Esophagus mucosa (tissue), 1 donor: ENCODE measurements at regions not wholly inside any gene's neighbourhood (a gene's known extent, or its start where the extent isn't known, plus 50 kb on each side); places are given as distances from the start of the nearest gene placed in this dataset.
A peak's percentile ranks its signal among the peaks of the same experiment; 100 is the strongest.

ENCODE experiments used
- ATAC-seq: fragments of 200-7000 bp; cut with Tn5 transposase; one replicate; pipeline ENCODE4 v1.9.1; 2020
- donor health status: DM: yes; HTN: yes; CAD: no.

DNA sequence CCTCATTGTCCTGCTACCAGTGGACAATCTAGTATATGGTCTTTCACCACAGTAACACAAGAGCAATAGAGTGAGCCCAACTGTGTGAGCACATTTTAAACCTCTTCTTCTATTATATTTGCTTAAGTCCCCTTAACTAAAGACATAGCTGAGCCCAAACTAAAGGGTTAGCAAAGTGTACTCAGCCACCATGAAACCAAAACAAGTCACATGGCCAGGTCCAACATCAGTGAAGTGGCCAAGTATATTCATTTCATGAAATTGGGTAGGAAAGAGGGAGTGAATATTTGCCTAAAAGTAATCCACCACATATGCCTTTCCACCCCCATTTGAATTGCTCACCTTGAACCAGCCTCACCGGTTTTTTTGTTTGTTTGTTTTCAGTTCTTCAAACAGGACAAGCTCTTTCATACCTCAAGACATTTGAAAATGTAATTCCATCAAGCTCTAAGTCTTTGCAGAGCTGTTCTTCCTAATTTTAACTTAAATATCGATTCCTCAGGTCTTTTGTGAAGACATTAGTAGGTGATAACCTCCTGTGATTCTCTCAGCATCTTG, 327.0 kb upstream of the SEMA6D start:
- no peak for ATAC-seq

GRCh38 chr15:47394286-47394809, 323.0 kb upstream of the SEMA6D start:
- no peak for ATAC-seq

GRCh38 chr15:47395076-47395475, 322.2 kb upstream of the SEMA6D start:
- no peak for ATAC-seq

DNA sequence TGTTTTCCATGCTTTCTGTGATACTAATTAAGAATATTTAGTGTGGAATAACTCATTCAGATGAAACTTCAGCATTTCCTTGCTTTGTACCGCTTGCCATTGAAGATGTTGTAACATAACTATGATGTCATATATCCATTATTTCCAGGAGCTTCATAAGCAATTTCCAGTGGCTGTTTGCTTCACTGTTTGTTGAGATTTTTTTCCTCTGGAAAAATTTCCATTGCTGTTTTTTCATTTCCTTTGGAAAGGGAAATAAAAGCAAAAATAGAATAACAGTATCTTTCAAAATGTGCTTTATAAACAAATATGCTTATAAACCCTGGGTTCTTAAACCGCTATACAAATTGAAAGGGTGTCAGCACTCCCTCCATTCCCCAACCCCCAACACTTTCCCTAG, 319.6 kb upstream of the SEMA6D start:
- ATAC-seq = no peak

- no peak for ATAC-seq
These were observed 319.2 kb upstream of the SEMA6D start for GRCh38 chr15:47398132-47398531.

GRCh38 chr15:47398594-47398993, 318.7 kb upstream of the SEMA6D start:
- ATAC-seq = no peak

DNA sequence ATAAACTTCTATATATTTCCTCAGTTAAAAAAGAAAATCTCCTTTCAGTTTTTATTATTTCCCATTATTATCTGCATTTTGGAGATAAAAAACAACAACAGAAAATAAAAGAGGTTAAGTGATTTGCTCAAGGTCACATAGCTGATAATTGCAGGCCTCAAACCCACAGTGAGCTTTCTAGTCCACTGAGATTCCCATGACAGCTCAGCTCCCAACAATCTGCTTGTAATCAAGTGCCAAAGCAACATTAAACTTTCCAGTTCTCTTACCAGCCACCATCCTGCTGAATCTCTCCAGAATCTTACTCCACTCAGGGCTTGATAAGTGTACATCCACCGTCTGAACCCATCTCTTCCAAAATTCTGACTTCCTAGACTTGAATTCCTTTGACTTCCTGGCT, 318.2 kb upstream of the SEMA6D start:
- ATAC-seq = no peak

DNA sequence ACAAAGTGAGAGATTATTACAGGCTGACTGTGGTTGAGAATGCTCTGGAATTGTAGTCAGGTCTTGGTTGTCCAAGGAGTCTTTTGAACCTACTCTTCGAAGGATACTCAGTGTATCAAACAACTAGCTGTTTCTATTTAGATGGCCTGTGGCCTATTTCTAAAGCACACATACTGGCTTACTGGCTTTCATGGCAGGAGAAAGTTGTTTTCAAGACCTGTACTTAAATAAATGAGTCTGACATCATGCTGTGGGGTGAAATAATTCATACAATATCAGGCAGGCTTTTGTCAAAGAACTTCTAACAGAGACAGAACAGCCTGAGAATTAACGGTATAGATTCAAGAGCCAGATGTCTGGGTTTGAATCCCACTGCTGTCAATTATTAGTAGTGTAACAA, 316.7 kb upstream of the SEMA6D start:
- no peak for ATAC-seq

DNA sequence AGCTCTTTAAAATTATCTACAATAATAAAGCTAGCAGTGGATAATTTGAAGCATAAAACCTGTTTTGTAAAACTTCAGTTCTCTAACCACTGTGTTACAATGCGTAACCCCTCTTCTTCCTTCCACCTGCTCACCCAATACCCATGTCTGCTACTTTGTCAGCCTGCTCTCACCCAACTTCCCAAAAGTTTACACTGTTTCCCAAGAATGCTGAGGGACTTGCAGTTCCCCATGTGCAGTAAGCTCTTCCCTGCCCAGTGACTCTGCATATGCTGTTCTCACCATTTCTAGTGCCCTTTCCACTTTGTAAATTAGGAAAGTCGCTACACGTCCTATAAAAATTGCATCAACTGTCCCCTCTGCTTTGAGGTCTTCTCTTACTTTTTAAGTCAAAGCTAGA, 315.9 kb upstream of the SEMA6D start:
- ATAC-seq = no peak

DNA sequence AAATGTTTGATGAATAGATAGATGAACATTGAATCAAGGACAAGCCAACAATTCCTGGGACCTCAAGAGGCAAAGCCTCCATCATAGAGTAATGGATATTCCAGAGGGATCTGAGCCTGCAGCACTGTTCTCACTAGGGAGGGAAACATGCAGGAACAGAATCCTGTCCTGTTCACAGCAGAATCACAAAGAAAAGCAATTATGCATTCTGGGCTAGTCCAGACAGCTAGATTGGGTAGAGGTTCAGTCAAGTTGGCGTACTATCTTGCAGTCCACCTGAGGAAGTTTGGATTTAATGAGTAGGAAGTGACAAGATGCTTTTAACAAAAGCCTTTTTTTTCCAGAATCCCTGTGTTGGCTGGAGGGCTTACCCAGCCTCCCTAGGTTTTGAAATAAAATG, 314.5 kb upstream of the SEMA6D start:
- peak; percentile 44 for ATAC-seq

GRCh38 chr15:47404877-47405276, 312.4 kb upstream of the SEMA6D start:
- ATAC-seq = no peak

DNA sequence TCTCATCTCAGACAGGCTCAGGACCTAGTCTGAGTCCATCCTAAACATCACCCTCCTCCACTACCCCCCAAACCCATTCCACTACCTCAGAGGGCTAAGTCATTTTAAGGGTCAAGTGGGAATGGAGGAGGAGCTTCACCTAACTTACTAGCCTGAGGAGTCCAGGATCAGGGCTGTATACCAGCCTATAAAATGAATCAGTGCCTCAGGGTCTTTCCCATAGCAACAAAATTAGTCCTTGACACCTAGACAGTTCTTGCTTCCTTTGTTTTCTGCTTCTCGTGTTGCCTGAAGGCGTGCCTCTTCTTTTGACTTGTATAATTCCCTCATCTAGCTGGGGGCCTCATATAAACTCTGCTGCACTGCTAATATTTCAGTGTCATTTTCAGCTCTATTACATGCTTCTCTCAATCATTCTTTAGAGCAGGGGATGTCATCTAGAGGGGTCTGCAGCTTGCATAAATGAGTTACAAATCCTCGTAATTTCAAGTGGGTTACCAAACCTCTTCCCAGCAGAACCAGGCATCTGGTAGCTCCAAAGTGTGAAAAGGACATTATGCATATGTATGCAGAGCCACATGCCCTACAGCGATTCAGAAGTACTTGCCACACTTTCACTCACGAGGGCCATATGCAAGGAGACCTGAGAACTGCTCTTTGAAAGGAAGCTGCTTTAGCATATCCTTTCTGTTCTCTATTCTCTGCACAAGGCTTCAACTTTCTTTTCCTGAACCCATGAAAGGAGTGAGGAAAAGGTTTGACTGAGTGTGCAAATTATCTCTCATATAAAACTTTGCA, 311.7 kb upstream of the SEMA6D start:
- ATAC-seq = no peak

DNA sequence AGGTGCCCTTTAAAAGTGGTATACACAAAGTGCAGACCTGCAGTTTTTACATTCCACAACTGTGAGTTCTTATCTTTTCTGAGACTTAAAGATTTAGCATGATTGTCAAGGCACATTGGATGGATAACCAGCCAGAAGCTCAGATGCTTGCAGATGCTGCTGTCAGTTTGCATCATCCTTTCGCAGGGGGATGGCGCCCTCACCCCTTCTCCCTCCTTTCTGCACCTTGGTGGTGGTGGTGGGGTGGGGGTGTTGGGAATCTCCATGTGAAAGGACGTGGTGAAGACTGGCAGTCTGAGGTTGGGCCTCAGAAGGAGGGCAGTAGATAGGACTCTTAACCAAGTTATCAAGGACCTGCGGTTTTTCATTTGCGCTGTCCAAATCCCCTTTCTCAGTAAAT, 309.6 kb upstream of the SEMA6D start:
- no peak for ATAC-seq

- no peak for ATAC-seq
These were observed 308.3 kb upstream of the SEMA6D start for GRCh38 chr15:47409038-47409437.

DNA sequence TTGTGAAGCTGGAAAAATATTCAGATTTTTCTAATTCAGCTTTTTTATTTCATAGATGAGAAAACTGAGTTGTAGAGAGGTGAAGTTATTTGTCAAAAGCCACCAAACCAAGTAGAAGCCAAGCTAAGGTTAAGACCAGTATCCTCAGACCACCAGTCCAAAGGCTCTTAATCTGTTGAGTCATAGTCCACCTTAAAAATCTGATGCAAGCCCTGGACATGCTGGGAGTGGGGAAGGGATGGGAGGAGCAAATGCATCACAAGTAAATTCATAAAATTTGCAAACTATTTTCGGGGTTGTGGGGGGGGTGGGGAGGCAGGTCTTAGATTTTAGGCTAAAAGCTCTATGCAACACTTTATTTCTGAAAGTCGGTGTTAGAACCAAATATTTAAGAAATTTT, 307.7 kb upstream of the SEMA6D start:
- no peak for ATAC-seq

DNA sequence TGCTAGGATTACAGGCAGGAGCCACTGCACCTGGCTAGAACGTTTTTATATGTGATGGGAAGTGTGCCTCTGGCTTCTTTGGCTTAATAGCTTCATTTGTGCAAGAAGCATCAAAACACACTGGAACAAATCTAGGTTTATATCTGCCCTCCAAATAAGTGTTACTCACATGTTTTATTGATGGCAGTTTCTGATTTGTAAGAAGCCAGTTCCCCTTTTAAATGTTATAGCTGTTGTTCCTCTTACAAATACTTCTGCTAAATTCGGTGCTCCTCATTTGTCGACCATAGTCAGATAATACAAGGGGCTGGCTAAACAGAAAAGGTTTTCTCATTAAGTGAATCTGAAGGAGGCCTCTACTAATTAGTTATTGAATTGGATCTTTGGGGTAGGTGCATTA, 307.1 kb upstream of the SEMA6D start:
- ATAC-seq = no peak

DNA sequence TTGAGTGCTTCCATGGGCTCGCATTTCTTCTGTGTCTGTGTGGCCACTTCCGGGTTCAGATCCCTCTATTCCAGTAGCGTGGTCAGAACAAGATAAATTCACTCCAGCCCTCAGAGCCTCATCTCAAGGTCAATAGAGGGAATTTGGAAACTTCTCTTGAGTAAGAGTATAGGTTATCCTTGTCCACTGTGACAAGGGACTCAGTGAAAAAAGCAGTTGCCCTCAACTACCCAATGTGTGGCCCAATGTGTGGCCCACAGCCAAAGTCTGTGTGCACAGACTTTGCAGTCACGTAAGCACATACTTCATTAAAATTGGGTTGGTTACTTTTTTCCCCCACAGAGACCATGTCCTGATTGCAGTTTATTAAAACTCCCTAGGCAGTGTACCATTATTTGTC, 305.6 kb upstream of the SEMA6D start:
- ATAC-seq = no peak

DNA sequence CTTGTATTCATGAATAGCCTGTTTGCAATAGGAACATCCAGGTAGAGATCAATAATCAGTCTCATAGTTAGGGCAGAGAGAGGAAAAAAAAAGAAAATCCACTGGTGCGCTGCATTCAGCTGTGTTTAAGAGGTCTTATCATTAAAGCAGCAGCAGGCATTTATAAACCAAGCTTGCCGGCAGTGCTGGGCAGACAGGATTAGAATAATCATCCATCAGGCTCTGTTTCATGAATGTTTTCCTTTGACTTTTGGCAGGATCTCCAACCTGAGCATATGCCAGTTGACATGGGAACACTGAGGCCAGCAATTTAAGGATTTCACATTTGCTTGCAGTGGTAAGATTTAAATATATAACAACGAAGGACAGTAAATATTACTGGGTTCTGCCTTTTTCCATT, 305.2 kb upstream of the SEMA6D start:
- ATAC-seq = no peak

DNA sequence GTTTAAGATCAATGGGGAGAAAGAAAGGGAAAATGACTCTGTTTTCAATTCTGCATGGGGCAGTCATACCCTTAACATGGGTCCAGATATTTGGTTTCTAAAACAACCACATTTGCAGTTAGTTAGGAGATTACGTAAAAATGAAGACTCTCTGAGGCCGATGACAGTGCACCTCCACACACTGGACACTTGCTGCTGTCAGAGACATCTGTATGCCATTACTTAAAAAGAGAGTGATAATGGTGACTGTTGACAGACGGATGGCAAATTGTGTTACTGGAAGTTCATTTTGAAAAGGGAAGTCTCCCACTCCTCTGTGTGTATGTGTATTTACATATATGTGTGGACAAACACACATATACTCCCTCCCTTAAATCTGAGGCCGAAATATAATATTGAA, 304.5 kb upstream of the SEMA6D start:
- no peak for ATAC-seq

DNA sequence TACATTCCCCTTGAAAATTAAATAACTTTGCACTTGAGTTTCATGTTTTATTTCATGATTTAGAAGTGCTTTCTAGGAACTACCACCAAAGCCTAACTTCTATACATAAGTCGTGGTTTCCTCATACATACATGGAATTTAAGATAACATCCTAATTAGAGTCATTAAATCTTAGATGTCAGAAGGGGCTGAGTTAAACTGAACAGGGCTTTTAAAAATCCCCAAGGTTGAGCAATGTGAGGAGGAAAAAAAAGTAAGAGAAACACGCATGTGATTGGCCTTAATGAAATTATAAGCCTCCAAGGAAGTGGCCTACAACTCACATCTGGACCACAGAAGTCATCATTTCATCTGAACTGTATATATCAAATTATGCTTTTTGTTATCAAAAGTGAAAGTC, 303.1 kb upstream of the SEMA6D start:
- ATAC-seq = no peak

GRCh38 chr15:47415539-47415971, 301.8 kb upstream of the SEMA6D start:
- no peak for ATAC-seq

DNA sequence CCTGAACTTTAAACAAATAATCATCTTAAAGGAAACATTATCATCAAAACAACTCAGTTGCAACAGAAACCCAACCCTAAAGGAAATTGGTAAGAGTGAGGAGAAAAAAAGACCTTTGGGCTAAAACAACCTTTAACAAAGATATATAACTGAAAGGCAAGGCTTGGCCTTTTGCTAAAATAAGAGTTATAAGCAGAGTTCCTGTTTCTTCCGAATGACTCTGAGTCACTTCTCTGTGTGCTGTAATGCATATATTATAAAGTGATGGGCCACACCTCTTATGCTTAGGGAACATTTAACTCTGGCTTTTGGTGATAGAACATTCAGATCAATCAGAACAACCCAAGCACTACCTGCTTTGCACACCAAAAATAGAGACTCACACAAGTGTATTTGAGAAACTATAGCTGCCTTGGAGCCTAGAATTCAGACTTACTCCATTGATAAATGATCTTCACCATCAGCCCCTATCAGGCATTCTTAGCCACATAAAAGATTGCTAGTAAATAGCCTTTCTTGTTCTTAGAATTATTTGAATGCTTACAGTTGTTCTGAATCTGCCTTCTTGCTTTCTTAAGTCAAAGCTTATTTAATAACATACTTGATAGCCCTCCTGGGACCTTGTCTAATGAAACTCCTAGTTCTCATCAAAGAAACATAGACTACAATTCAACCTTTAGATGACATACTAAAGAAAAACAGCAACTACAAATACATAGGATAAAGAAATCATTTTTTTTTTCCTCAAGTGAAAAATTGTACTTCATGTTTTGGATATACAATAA, 294.2 kb upstream of the SEMA6D start:
- ATAC-seq = peak; percentile 62

DNA sequence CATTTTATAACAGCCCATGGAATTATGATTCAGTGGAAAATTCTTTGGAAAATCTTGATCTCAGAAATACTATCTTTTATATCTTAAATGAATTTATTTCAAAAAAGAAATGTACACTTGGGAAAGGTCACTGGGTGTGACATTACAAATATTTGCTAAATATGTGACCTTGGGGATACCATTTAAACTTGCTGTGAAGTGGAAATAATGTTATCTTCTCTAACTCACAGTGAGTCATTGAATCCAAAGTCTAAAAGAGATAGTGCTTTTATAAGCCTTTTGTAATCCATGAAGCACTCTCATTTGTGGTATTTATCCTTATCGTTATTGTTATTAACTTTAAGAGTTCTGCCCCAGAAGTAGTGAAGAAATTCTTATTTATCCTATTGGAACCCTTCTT, 289.8 kb upstream of the SEMA6D start:
- ATAC-seq = no peak

DNA sequence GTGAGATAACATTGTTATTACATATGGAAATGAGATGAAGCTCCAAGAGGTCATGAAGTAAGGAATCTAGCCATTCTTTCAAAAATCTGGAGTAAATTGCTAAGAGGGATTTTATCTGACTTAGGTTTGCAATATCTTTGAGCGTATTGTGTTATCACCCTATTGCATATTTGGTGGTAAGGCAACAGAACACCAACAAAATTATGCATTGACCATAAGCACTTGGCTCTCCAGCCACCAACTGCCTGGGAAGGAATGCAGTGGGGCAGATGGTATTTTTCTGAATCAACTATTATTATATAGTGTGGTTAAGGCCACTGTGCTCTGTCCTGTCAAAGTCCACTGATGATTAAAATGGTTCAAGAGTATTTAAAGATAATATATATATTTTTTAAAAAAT, 287.9 kb upstream of the SEMA6D start:
- ATAC-seq = no peak
